CD1c-positive myeloid dendritic cell (primary cell): ENCODE measurements at regions not wholly inside any gene's neighbourhood (a gene's known extent, or its start where the extent isn't known, plus 50 kb on each side); places are given as distances from the start of the nearest gene placed in this dataset.
"Not testable (repeated sequence)": the region's sequence is repeated elsewhere in the genome, so short reads cannot be mapped to it uniquely, and the experiment has no call there.

ENCODE experiments used
- DNase-seq: peaks from one replicate; pipeline ENCODE4 v3.0.0-alpha.2; 2016; ENCODE audit errors: extremely low spot score

DNA sequence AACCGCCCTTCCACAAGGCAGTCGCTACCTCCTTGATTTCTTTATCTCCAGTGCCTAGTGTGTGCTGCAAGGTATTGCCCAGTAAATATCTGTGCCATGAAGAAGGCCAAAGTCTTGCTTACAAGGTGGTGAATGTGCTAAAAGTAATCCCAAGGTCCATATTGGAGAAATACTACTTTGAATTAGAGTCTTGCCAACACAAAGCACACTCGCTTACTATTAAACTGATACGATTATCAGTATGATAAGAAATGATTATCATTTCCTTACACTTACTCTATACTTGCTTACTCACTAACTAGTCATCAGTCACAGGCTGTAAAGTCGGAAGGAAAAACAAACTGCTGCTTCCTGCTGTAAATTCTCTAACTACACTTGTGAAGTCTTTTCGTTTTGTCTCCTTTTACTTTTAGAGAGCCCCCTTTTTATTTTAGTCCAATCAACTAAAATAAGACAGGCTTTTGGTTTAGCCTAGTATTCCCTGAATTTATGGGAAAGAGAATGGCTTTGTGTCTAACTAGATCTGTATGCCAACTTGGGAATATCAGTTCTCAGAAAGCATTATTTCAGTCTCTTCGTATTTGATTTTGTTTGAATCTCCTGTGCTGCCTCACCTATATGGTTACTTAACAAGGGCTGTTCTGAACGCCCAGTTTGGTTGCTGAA lies 107.1 kb upstream of the TSC22D2 start:
- no peak for DNase-seq

DNA sequence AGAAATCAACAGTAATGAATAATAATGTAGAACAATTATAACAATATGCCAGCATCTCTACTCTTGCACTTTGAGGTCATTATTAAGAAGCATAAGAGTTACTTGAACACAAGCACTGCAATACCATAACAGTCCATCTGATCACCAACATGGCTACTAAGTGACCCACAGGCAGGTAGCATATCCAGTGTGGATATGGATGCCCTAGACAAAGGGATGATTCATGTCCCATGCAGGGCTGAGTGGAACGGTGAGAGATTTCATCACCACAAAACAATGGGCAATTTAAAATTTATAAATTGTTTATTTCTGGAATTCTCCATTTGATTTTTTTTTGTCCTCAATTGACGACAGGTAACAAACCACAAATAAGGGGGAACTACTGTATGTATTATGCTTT lies 107.7 kb upstream of the TSC22D2 start:
- DNase-seq: no peak

DNA sequence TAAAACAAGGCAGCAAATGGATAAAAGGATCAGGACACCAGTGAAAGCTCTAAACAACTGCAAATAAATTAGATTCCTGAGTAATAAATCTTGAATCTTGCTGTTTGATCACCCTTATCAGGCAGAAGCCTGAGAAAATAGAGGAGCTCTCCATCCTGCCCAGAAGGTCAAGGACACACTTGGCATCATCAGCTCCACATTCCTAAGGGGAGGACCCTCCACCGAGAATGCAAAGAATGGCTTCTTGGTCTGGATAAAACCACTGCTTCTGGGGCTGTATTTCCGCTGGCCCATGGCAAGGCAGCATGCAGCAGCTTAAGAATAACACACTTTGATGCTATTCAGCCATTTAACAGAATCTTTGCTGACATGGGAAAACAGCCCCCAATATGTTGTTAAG lies 108.9 kb upstream of the TSC22D2 start:
- DNase-seq: no peak

DNA sequence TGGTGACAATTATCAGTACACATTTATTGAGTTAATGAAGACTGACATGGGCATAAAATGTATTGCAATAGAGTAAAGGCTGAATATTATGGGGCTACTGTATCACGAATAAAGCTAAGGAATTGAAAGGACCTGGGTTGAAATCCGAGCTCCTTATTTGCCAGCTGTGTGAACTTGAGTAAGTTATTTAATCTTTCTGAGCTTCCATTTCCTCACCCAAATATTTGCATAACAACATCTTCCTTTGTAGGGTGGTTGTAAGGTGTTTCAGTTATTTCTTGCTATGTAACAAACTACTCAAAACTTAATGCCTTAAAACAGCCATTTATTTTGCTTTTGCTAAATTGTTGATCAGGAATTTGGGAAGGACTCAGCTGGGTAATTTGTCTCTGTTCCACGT lies 111.1 kb upstream of the TSC22D2 start:
- DNase-seq: no peak

DNA sequence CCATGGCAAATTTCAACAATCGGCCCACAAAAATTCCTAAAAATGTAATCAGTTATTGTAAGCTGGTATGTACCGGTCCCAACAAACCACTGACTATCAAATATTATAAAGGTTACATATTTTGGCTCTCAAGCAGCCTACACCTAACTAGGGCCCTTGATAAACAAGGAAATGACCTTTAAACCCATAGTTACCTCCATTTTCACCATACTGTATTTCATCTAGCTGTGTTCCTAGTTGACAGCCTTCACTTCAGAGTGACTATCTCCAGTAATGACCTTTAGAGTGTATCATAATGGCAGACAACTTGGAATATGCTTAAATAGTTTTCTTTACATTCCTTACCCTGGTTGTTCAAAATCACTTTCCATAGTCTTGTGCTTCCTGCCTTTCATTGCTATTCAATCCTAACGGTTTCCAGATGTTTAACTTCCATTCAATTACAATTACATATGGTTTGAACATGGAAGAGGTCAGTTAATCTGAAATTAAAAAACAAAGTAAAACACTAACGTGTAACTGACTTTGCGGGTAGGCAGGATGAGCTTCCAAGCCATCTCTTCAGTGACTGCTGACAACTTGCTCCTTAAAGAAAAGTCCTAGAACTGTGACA lies 111.9 kb upstream of the TSC22D2 start:
- DNase-seq: no peak

DNA sequence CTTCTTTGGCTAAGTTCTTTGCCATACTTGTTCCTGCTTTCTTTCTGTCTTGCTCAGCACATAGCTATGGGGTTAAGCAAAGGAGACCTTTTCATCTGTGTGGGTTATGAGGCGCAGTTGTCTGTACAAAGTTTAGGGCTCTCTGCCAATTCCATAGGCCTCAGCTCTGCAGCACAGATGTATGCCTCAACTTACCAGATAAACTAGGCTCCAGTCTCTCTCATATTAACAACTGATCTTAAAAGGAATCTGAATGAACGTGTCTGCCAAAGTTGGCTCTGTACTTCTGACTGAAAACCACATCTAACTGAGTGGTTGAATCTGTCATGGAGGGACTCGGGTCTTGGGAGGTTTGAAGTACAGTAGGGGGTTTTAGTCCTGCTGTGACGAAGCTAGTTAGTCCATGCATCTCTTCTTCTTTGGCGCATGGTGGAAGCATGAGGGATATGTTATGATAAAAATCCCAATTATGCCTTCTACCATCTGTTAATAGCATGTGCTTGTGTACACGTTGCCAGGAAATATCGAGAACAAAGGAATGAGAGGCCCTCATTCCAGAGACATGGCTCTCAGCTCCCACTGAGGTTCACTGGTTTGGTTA lies 114.6 kb upstream of the TSC22D2 start:
- no peak for DNase-seq

DNA sequence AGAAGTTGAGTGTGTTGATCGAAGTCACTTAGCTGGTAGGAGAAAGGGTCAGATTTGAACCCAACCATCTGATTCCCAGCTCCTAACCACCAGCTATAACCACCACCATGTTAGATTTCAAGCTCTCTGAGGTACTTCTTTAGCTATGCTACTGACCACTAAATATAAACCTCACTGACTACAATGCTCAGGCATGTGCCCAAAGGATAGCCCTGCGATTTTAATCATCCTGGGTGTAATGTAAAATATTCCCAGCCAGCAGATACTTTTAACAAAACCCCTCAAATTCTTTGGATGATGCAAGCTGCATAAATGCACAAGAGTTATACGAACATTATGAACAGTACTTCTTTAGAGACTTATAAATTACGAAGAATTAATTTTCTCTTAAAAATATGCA lies 115.2 kb upstream of the TSC22D2 start:
- no peak for DNase-seq

DNA sequence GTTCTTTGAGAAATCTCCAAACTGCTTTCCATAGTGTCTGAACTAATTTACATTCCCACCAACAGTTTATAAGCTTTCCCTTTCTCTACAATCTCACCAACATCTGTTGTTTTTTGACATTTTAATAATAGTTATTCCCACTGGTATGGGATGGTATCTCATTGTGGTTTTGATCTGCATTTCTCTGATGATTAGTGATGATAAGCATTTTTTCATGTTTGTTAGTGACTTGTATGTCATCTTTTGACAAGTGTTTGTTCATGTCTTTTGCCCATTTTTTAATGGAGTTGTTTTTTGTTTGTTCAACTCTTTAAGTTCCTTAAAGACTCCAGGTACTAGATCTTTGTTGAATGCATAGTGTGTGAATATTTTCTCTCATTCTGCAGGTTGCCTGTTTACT lies 116.6 kb upstream of the TSC22D2 start:
- no peak for DNase-seq

DNA sequence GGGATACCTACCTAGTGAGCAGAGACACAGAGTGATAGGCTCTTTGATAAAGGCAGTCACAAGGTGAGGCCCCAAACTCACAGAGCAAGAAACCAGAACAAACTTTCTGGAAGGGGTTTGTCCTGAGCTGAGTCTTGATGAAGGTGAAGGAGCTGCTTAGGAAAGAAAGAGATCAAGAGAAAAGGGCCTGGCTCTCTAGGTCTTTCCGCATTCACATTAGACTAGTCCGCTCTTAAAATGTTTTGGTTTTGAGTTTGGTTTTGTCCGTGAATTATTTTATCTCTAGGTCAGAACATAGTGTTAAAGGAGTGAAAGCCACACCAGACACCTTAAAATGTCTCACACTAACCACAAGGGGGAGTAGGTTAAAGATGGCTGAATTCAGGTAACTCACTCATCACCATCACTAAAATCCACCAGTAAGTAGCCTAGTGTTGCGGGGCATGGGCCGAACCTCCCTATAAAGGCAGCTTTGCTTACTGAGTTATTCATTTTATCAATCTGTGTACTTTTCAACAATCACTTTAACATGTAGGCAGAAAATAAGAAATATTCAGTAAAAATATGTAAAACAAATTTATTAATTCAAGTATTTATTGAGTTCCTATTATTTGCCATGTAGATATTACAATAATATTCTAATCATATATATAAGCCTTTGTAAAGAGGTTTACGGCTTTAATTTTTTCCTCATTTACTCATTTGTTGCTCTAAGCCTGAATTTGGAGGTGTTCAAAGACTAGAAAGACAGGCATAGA lies 121.5 kb upstream of the TSC22D2 start:
- peak; percentile 47 for DNase-seq

DNA sequence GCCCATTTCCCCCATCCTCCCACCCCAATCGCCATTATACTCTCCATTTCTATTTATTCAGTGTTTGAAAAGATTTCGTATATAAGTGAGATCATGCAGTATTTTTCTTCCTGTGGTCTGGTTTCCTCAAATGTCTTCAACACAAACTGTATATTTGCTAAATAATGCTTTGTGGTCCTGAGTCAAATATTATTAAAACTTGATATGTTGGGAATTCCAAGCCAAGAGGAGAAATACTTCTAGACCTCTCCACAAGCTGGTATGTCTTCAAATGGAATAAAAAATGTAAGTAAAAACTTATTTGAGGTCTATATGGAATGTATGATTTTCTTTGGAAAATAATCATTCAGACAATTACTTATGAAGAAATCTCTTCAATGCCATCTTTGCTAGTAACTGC lies 122.5 kb upstream of the TSC22D2 start:
- DNase-seq: no peak

DNA sequence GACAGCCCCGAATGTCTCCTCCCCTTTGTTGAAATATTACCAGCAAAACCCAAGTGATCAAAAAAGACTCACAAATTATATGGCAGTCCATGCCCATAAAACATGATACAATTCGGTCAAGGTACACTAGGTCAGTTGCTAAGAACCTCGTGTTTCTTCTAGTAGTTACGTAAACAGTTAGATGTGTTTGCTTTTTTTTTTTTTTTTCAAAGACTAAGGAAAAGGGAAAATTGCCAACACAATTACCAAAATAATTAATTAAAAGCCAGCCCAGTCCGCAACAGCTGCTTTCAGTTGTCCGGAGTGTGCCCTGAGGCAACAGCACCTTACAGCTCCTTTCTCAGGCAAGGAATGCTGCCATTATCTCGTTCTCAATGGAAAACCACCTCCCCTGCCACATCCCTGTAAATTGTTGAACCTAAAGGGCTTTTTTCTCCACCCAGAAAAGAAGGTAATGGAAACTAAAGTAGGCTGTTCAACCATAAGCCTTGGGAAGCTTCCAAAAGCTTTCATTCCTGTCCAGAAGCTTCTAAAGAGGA lies 129.2 kb upstream of the TSC22D2 start:
- DNase-seq: no peak

DNA sequence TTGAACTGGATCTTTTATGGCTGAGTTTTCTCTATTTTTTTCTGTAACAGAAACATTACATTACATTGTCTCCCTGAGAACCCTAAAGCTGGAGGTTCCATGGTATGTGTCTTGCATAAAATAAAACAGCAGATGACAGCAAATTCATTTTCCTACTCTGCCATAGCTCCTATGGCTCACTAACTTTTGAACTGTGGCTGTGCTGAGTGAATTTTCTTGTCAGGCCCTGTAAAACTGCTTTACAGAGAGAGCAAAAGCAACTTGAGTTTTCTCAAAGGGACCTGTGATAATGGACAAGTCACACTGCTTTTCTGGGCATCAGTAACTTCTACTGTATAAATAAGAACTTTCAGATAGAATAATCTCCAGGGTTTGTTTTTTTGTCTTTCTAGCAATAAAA lies 129.9 kb upstream of the TSC22D2 start:
- no peak for DNase-seq

DNA sequence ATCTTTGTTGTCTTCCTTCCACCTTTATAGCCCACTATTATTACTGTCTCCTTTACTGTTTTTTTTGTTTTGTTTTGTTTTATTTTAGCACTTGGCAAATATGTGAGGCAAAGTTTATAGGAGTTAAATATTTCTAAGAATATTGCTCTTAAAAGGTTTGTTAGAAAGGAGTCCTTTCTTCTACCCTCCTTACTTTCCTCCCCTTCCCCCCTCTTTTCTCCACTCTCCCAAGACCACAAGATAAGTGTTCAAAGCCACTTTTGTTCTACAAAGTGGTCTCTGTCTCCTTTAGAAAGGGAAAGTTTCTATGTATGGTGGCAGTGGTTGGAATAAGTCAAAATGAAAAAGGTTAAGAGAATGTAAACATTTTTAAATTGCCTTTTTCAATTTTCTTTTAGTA lies 130.7 kb upstream of the TSC22D2 start:
- no peak for DNase-seq

DNA sequence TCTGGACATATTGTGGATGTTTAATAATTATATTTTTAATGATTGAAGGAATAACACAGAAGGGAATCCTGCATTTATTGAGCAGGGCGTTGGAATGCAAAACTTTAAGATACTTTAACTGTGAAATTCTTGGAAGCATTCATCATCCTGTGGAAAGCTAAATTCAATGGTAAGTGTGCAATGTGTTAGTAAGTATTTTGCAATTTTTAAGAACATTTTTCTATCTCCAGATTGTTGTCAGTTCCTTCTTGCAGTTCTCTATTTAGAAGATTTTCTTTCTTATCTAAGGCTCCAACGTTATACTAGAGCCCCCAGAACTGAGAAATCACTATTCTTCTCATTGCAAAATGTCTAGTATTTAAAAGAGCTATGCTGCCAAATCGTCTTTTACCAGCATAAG lies 132.2 kb upstream of the TSC22D2 start:
- DNase-seq: no peak

DNA sequence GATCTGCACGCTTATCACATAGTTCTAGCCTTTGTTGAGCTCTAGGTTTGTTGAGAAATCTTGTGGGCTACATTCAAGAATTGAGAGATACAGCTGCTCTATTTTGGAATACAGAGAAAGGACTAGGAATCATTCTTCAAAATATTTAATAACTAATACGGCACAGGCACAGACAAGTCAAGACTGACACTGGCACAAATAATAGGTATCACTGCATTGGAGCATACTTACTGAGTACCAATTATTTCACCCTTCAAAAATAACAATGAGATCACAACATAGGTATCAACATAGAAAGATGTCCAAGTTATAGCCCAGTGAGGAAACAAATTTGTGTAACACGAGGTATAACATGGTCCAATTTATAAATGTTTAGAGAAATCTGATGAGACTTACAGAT lies 133.7 kb upstream of the TSC22D2 start:
- DNase-seq: no peak

DNA sequence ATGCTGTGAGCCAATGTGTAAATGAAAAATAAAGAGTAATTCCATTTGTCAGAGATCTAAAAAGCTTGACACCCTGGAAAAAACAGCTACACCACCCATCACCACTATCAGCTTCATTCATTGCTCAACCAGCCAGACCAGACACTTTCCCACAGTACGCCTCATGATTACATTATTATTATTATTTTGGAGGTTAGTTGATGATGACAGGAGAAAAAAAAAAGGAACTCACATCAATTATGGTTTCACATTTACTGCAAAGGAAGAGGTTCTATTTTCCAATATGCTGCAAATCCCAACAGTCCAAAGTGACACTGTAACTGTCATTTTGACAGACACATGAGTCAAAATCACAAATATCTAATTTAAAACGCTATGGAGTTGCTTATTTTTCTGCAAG lies 134.7 kb upstream of the TSC22D2 start:
- peak; percentile 9 for DNase-seq

DNA sequence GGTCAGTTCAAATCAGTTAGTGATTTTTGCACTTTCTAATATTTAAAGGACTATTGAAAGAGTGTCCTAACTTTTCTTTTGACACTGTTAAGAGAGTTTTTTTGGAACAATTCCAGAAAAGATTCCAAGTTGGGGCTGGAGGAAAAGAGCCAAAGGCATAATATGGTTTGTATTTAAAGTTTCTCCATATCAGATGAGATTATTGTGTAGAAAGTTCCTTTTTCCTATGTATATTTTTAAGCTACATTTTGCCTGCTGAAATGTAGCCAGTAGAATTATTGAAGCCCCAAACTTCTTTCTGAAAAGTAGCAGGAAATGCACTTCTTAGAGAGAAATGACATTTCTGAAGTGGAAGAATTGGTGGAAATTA lies 136.5 kb upstream of the TSC22D2 start:
- DNase-seq: no peak

DNA sequence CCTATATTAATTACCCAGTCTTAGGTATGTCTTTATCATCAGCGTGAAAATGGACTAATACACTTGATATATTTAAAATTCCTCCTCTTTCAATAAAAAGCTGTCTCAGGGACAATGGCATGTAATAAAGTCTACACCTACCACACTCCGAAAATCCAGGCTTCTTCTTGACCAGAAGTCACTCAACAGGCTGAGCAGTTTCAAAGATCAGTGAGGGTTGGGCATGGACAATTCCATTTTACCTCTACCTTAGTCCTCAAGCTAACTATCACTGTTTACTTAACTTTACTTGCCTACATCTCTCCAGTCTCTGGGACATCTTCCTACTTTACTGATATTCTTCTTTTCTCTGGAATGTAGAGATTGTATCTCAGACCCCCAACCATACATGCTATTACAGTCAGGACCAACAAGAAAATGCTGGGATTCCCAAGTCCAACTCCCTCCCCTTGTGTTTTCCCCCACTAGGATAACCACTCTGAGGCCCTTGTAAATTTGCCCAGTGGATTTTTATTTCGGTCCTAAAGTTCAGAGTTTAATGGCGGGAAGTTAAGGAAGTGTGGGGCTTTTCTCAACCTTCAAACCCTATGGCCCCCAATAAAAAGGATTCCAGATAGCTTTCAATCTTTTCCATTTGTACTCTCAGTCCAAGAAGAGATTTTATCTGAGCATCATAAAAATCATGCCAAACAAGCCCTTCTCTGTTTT lies 137.1 kb upstream of the TSC22D2 start:
- DNase-seq: no peak

DNA sequence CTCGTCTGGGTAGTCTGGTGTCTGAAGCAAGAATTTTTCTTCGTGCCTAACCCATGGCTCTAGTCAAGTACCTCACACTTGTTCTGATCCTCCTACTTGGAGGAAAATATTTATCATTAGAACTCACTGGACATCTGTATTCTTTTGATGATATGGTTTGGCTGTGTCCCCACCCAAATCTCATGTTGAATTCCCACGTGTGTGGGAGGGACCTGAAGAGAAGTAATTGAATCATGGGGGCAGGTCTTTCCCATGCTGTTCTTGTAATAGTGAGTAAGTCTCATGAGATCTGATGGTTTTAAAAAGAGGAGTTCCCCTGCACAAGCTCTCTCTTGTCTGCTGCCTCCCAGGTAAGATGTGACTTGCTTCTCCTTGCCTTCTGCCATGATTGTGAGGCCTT lies 137.7 kb upstream of the TSC22D2 start:
- not testable (repeated sequence) for DNase-seq

DNA sequence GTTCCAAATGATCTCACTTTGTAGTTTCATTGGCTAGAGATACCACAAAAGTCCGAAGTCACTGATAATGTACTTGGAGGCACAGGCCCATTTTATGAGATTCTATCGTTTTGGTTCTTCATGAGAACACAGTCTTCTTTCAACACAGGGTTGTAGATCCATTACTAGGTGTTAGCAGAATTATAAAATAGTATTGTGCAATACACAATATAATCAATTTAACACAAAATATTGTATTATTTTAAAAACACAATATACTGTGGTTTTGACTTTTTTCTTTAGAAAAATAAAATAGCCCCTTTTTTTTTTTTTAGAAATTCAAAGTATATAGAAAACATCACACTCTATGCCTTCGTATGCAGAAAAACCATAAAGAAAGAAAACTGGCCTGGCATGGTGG lies 138.6 kb upstream of the TSC22D2 start:
- DNase-seq: no peak

DNA sequence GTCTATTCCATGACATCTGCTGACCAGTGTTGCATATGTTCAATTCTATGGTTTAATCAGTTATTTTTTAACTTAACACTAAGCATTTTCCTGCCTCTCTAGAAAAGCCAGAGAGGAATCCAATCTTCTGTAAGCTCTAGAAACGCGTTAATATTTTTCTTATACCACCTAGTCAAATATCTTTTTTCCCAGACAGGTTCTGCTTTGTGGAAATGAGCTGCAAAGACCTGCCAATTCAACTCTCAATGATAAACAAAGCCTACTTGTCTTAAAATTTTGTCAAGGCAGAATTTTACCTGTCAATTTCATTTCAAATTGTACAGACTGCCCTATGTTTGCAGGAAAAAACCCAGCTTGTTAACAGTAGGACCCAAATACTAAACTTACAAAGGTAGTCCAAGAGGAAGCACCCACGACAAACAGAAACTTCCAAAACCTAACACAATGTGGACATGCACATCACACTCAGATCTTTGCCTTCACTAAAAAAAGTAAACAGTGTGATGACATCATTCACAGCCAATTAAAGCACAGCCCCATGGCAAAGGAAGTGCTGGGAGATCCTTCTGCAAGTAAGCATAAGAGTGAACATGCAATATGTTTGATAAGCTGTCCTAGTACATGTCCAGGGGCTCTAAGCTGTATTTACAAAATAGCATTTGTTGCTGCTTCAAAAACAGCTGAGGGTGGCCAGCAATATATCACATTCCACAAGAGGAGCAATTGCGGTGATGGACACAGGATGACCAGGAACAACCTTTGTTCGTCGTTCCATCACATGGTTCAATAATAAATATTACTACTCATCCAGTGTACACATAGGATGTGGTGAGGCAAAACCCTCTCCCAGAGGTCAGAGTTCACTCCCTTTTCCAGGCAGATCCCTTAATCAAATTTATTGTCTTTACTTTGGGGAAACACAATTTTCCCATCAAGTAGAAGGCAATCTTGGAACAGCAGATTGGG lies 139.4 kb upstream of the TSC22D2 start:
- DNase-seq: no peak
